ENCODE measurements at regions not wholly inside any gene's neighbourhood (a gene's known extent, or its start where the extent isn't known, plus 50 kb on each side); places are given as distances from the start of the nearest gene placed in this dataset.
"Not testable (repeated sequence)": the region's sequence is repeated elsewhere in the genome, so short reads cannot be mapped to it uniquely, and the experiment has no call there.

- no peak for DNase-seq
Measured at GRCh38 chr3:161925749-161926360, 429.2 kb downstream of the OTOL1 start.

GRCh38 chr3:161927131-161927530, 430.5 kb downstream of the OTOL1 start:
- no peak for DNase-seq

- DNase-seq, result no peak
Measured at GRCh38 chr3:161939918-161940620, 443.5 kb downstream of the OTOL1 start.

- DNase-seq, result no peak
Measured at GRCh38 chr3:161940621-161940965, 444.0 kb downstream of the OTOL1 start.

GRCh38 chr3:161941891-161942290, 445.3 kb downstream of the OTOL1 start:
- no peak for DNase-seq

DNA sequence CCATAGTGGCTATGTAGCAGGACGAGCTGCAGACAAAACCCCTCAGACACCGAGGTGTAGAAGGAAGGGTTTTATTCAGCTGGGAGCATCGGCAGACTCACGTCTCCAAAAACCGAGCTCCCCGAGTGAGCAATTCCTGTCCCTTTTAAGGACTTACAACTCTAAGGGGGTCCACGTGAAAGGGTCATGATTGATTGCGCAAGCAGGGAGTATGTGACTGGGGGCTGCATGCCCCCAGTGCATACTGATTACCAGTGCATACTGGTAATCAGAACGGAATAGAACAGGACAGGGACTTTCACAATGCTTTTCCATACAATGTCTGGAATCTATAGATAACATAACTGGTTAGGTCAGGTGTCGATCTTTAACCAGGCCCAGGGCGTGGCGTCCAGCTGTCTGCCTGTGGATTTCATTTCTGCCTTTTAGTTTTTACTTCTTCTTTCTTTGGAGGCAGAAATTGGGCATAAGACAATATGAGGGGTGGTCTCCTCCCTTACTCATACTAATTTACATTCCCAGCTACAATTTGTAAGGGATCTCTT, 447.3 kb downstream of the OTOL1 start:
- DNase-seq, result not testable (repeated sequence)

DNA sequence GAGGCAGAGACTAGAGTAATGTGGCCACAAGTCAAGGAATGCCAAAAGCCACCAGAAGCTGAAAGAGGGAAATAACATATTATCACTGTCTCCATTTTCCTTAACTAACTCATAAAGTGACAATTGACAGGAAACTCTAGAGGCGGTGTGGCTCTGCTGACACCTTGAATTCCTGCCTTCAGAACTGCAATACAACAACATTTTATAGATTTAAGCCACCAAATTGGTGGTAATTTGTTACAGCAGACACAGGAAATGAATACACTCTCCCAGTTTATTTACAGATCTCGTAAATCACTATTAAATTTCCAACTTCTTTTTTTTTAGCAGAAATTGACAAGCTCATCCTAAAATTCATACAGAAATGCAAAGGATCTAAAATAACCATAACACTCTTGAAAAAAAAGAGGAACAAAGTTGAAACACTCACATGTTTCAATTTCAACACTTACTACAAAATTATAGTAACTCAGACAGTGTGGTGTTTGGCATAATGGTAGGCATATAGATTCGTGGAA, 449.9 kb downstream of the OTOL1 start:
- no peak for DNase-seq

GRCh38 chr3:161950318-161950868, 453.8 kb downstream of the OTOL1 start:
- no peak for DNase-seq

DNA sequence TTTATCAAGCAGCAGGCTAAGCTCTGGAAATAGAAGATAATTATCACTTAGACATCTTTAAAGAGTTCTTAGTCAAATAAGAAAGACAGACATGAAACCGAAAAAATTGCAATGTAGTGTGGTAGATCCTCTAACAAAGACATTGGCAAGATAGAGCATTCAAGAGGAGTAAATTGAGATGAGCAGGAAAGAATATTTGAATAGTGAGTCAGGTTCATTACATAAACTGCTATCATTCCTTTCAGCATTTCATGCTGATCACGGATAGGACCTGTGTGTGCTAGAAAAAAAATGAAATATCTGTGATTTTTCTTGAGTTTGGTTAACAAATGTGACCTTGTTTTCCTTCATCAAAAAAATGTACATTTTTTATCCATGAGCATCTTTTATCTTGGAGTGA, 460.9 kb downstream of the OTOL1 start:
- DNase-seq, result no peak

DNA sequence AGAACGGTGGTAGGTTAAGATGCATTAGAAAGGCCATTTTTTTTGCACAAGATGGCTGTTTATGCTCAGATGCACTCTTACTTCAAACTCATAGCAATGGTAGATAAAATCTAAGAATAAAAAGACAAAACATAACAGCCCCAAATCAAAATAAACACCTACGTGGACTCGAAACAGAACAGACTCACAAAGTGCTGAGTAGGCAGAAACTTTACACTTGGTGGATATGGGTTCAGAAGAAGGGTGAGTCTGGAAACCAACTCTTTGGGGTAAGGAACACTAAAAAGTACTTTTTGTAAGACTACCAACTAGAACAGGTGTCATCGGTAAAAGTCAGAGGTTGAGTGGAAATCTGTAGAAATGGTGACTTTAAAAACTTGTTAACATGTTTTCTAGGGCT, 468.2 kb downstream of the OTOL1 start:
- no peak for DNase-seq

- no peak for DNase-seq
Measured at GRCh38 chr3:161969867-161970266, 473.3 kb downstream of the OTOL1 start.

- no peak for DNase-seq
Measured at GRCh38 chr3:161975201-161975600, 478.6 kb downstream of the OTOL1 start.

DNA sequence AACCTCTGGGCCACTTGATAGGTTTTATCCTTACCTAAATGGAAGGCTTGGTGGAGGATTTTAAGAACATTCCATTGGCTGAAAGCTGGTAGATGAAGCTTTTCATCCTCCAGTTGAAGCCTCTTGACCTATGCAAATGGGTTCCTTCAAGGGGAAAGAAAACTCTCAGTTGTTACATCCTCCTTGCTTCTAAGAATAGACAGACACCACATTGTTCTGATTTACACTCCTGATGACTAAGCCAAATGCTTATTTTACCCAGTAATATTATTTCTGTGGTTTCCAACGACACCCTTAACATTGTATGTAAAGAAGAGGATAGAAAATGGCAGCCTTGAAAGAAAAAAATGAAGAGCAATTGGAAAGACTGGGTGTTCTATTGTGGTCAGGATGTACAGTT, 480.5 kb downstream of the OTOL1 start:
- no peak for DNase-seq

DNA sequence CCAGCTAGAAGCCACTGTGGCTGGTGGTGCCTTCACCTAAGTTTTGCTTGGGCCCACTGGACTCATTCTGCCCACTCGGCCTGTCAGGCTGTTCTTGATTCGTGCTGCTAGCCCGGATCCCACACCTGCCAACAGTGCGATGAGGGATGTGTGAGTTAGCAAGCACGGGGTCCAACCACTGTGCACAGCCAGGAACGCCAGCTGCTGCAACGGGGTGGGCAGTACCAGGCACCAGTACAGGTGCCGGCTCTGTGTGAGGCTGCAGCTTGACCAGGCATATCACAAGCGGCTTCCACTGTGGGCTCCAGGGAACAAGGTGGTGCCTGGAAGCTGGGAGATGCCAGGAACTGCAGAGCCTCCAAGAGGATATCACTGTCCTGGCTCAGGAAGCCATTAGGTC, 481.2 kb downstream of the OTOL1 start:
- DNase-seq, result no peak

- DNase-seq, result no peak
Measured at GRCh38 chr3:161987933-161988332, 491.3 kb downstream of the OTOL1 start.

DNA sequence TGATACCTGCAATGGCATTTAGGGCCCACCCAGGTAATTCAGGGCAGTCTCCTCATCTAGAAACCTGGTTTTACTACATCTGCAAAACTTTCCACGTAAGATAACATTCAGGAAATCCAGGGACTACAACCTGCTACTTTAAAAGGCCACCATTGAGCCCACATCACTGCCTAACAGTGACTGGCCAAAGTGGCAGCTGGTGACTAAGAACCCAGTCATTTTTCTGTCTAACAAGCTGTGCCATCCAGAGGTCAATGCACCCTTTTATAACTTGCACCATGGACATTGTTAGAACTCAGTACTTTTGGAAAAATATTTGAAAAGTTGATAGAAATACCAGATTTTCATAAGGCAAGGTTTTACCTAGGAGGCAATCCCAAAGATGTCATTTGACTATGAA, 492.4 kb downstream of the OTOL1 start:
- no peak for DNase-seq

DNA sequence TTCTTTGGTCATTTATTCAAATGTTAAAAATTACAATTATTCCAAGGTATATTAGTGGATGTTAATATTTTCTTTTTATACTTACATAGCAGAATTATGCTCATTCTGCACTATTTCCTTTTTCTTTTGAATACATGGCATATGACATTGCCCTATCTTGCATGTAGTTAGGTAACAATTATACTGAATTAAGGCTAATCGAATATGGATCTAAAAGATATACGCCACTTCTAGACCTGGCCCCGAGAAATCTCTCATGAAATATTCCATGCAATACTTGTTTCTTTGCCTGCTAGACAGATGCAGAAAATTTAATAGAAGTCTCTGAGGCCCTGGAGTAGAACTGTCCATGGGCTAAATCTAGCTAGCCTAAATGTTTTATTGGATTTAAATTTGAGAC, 493.4 kb downstream of the OTOL1 start:
- DNase-seq, result no peak

- DNase-seq, result no peak
Measured at GRCh38 chr3:161991901-161992540, 495.4 kb downstream of the OTOL1 start.

DNA sequence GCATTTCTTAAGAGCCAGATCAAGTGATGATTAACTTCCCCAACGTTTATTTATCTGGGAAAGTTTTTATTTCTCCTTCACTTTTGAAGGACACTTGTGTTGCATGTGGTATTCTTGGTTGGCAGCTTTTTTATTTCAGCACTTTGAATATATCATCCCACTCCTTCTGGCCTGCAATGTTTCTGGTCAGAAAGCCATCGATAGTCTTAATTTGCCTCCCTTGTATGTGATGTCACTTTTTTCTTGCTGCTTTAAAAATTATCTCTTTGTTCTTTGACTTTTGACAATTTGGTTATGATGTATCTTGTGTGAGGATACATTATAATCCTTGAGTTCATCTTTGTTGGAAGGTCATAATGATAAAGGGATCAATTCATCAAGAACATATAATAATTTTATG, 503.2 kb downstream of the OTOL1 start:
- no peak for DNase-seq

DNA sequence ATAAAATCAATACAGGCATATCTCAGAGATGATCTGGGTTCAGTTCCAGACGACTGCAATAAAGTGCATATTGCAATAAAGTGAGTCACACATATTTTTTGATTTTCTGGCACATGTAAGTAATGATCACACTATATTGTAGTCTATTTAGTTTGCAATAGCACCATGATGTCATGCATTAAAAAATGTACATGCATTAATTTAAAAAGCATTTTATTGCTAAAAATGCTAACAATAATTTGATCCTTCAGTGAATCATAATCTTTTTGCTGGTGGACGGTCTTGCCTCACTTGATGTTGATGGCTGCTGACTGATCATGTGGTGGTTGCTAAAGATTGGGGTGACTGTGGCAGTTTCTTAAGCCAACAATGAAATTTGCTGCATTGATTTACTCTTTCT, 511.1 kb downstream of the OTOL1 start:
- DNase-seq, result no peak

DNA sequence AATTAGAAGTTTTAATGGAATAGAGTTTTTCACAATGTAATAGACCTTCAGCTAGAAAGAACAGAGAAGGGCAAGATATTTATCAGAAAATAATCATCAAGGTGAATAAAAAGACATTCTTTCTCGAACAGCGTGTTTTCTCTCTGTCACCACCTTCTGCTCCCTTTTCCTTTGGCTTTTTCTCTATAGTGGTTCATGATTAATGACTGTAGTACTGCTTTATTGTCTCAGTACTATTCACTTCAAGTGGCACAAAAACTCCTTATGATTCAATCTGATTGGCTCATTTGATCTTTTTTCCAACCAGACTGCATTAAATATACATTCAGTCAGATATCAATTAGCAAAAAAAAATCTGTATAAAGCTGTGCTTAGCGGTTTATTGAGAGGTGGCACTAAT, 516.0 kb downstream of the OTOL1 start:
- DNase-seq, result no peak

DNA sequence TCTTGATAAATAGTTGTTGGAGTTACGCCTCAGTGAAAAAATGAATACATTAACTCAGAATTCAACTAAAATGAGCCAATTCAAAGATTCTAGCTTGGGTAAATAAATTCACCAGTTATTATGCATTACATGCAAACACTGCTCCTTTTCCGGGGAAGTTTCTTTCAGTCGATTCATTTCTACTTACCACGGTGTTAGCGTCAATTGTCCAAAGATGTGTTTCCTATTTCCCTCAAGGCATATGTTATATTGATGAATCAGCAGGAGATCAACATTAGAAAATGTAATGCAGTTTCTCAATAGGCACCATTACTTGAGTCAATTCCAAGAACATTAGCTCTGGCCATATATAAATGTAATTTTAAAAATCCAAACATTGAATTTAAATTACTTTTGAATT, 517.7 kb downstream of the OTOL1 start:
- DNase-seq, result no peak

- DNase-seq, result no peak
Measured at GRCh38 chr3:162015856-162016255, 519.2 kb downstream of the OTOL1 start.

DNA sequence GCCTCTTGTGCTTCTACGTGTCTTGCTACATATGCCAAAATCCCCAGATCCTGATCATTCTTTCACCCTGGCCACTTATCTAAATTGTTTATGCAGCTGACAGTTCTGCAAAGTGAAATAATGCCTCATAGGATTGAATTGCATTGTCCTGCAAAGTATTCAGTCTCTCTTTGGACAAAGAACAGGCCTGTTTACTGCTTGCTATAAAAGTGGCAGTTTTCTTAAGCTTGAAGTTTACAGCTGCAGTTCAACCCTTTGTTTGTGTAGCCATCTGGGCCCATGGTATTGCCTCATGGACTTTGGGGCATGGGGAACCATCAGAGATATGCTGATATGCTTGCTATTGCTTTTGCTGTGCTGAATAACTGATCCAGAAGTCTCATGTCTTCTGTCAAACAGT, 523.2 kb downstream of the OTOL1 start:
- no peak for DNase-seq
